ENCODE measurements at regions not wholly inside any gene's neighbourhood (a gene's known extent, or its start where the extent isn't known, plus 50 kb on each side); places are given as distances from the start of the nearest gene placed in this dataset.

DNA sequence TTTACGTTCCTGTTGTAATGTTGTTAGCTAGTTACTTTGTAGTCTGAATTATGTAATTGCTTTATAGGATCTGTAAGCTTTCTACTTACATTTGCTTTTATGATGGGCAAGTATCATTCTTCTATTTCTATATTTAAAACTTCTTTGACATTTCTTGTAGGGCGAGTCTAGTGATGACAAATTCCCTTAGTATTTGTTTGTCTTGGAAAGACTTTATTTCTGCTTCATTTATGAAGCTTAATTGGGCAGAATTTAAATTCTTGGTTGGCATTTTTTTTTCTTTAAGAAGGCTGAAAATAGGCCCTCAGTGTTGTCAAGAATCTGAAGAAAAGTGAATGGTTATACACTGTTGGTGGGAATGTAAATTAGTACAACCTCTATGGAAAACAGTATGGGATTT is 506.3 kb downstream of the TENT5A start:
- H3K4me3 ChIP-seq, result no peak overlapping the region
- no peaks in the 10 kb centered on the region for H3K36me3 ChIP-seq (ENCODE audit: control insufficient read depth in 2 of 2, insufficient read depth in 2 of 2, low read length in 1 of 2)
- no peak overlapping the region for H3K9ac ChIP-seq (ENCODE audit: control insufficient read depth, insufficient read depth, low read length)
- H3K79me2 ChIP-seq (ENCODE audit: control insufficient read depth, insufficient read depth, low read length), result no peaks in the 10 kb centered on the region
- ChIA-PET POLR2A (no interaction called here), SMC1A (ENCODE audit: uncharacterized antibody, unreplicated experiment) (no interaction called here), RAD21 (ENCODE audit: unreplicated experiment) (interaction anchor here (0.8 kb wide), 1 partner anchor 508 kb away, joined by 3 read pairs; no protein-coding TSS in a partner anchor), CTCF (interaction anchor here (0.7 to 1.0 kb wide), 2 partner anchors 794 to 798 kb away, joined by 3 to 4 read pairs; no protein-coding TSS in a partner anchor)
- DNase-seq (ENCODE audit: low read depth, low spot score), result no peak
- no peak for ATAC-seq
- H3K27me3 ChIP-seq (replicated peaks in 1 of 2; ENCODE audit: control insufficient read depth in 2 of 2, insufficient read depth in 2 of 2, low read length in 1 of 2), result no peaks in the 10 kb centered on the region
- H4K20me1 ChIP-seq (ENCODE audit: control insufficient read depth, insufficient read depth), result no peaks in the 10 kb centered on the region
- intact Hi-C loops (cut with micrococcal nuclease; ENCODE audit: unreplicated experiment), result no loop called here
- no peak overlapping the region for H3K4me2 ChIP-seq (ENCODE audit: control insufficient read depth, insufficient read depth)
- H3K4me1 ChIP-seq (ENCODE audit: control insufficient read depth, insufficient read depth, low read length), result no peaks in the 10 kb centered on the region
- no peaks in the 10 kb centered on the region for H3K9me3 ChIP-seq (replicated peaks; ENCODE audit: control insufficient read depth, insufficient read depth, low read length)
- no peak overlapping the region for H3K27ac ChIP-seq (ENCODE audit: control insufficient read depth, insufficient read depth)
- H2AFZ ChIP-seq (ENCODE audit: control insufficient read depth, low read depth, low read length), result no peak overlapping the region
- no peak for FAIRE-seq
- 0% methylated on average over 2 of the region's 2 CpGs for WGBS (ENCODE audit: insufficient coverage, insufficient replicate concordance, low lambda C conversion rate, missing lambda C conversion rate)
- in situ Hi-C loops (cut with MboI), result no loop called here
- no TSS peak for BruUV-seq (replicated peaks)
- TF ChIP-seq SUPT20H (IDR thresholded peaks at IDR 0.05; ENCODE audit: borderline replicate concordance, control insufficient read depth, low read depth, low read length) (no peak), NFIC (IDR thresholded peaks at IDR 0.05; ENCODE audit: low read depth, low read length) (no peak), SP1 (IDR thresholded peaks at IDR 0.05; ENCODE audit: low read depth, low read length) (no peak), EED (IDR thresholded peaks at IDR 0.05; ENCODE audit: low read depth) (no peak), PAX8 (IDR thresholded peaks at IDR 0.05) (no peak), CHD4 (IDR thresholded peaks at IDR 0.05) (no peak), SMAD5 (IDR thresholded peaks at IDR 0.05; ENCODE audit: low read depth) (no peak), ZNF217 (IDR thresholded peaks at IDR 0.05) (no peak), TAF1 (IDR thresholded peaks at IDR 0.05; ENCODE audit: borderline replicate concordance, low read depth, low read length) (no peak), GABPA (IDR thresholded peaks at IDR 0.05; ENCODE audit: low read depth) (no peak), MTA3 (IDR thresholded peaks at IDR 0.05; ENCODE audit: borderline replicate concordance, low read length) (no peak)
- TF ChIP-seq, protein P1, sequence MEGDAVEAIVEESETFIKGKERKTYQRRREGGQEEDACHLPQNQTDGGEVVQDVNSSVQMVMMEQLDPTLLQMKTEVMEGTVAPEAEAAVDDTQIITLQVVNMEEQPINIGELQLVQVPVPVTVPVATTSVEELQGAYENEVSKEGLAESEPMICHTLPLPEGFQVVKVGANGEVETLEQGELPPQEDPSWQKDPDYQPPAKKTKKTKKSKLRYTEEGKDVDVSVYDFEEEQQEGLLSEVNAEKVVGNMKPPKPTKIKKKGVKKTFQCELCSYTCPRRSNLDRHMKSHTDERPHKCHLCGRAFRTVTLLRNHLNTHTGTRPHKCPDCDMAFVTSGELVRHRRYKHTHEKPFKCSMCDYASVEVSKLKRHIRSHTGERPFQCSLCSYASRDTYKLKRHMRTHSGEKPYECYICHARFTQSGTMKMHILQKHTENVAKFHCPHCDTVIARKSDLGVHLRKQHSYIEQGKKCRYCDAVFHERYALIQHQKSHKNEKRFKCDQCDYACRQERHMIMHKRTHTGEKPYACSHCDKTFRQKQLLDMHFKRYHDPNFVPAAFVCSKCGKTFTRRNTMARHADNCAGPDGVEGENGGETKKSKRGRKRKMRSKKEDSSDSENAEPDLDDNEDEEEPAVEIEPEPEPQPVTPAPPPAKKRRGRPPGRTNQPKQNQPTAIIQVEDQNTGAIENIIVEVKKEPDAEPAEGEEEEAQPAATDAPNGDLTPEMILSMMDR (IDR thresholded peaks at IDR 0.05 in 2 of 3, conservative IDR thresholded peaks at IDR 0.05 in 1 of 3; ENCODE audit: control insufficient read depth in 2 of 3, extremely low read depth in 1 of 3, insufficient read depth in 1 of 3, low read depth in 3 of 3, low read length in 3 of 3), result no peak
- TF ChIP-seq, protein P2, sequence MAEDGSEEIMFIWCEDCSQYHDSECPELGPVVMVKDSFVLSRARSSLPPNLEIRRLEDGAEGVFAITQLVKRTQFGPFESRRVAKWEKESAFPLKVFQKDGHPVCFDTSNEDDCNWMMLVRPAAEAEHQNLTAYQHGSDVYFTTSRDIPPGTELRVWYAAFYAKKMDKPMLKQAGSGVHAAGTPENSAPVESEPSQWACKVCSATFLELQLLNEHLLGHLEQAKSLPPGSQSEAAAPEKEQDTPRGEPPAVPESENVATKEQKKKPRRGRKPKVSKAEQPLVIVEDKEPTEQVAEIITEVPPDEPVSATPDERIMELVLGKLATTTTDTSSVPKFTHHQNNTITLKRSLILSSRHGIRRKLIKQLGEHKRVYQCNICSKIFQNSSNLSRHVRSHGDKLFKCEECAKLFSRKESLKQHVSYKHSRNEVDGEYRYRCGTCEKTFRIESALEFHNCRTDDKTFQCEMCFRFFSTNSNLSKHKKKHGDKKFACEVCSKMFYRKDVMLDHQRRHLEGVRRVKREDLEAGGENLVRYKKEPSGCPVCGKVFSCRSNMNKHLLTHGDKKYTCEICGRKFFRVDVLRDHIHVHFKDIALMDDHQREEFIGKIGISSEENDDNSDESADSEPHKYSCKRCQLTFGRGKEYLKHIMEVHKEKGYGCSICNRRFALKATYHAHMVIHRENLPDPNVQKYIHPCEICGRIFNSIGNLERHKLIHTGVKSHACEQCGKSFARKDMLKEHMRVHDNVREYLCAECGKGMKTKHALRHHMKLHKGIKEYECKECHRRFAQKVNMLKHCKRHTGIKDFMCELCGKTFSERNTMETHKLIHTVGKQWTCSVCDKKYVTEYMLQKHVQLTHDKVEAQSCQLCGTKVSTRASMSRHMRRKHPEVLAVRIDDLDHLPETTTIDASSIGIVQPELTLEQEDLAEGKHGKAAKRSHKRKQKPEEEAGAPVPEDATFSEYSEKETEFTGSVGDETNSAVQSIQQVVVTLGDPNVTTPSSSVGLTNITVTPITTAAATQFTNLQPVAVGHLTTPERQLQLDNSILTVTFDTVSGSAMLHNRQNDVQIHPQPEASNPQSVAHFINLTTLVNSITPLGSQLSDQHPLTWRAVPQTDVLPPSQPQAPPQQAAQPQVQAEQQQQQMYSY (CRISPR knock-in tag; IDR thresholded peaks at IDR 0.05), result no peak
- TF ChIP-seq, protein P3, sequence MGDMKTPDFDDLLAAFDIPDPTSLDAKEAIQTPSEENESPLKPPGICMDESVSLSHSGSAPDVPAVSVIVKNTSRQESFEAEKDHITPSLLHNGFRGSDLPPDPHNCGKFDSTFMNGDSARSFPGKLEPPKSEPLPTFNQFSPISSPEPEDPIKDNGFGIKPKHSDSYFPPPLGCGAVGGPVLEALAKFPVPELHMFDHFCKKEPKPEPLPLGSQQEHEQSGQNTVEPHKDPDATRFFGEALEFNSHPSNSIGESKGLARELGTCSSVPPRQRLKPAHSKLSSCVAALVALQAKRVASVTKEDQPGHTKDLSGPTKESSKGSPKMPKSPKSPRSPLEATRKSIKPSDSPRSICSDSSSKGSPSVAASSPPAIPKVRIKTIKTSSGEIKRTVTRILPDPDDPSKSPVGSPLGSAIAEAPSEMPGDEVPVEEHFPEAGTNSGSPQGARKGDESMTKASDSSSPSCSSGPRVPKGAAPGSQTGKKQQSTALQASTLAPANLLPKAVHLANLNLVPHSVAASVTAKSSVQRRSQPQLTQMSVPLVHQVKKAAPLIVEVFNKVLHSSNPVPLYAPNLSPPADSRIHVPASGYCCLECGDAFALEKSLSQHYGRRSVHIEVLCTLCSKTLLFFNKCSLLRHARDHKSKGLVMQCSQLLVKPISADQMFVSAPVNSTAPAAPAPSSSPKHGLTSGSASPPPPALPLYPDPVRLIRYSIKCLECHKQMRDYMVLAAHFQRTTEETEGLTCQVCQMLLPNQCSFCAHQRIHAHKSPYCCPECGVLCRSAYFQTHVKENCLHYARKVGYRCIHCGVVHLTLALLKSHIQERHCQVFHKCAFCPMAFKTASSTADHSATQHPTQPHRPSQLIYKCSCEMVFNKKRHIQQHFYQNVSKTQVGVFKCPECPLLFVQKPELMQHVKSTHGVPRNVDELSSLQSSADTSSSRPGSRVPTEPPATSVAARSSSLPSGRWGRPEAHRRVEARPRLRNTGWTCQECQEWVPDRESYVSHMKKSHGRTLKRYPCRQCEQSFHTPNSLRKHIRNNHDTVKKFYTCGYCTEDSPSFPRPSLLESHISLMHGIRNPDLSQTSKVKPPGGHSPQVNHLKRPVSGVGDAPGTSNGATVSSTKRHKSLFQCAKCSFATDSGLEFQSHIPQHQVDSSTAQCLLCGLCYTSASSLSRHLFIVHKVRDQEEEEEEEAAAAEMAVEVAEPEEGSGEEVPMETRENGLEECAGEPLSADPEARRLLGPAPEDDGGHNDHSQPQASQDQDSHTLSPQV (IDR thresholded peaks at IDR 0.05), result no peak
- TF ChIP-seq, protein P4, sequence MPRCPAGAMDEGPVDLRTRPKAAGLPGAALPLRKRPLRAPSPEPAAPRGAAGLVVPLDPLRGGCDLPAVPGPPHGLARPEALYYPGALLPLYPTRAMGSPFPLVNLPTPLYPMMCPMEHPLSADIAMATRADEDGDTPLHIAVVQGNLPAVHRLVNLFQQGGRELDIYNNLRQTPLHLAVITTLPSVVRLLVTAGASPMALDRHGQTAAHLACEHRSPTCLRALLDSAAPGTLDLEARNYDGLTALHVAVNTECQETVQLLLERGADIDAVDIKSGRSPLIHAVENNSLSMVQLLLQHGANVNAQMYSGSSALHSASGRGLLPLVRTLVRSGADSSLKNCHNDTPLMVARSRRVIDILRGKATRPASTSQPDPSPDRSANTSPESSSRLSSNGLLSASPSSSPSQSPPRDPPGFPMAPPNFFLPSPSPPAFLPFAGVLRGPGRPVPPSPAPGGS (IDR thresholded peaks at IDR 0.05; ENCODE audit: borderline replicate concordance, insufficient read depth, low read depth, low read length, poor library complexity, severe bottlenecking), result no peak
